Ovary (tissue), 3 donors: ENCODE measurements at regions not wholly inside any gene's neighbourhood (a gene's known extent, or its start where the extent isn't known, plus 50 kb on each side); places are given as distances from the start of the nearest gene placed in this dataset.

Experiments
- CTCF ChIP-seq, 3 donors: fragments of 450-650 bp in 2 of 3; fragments of 200-600 bp in 1 of 3; IDR thresholded peaks; one replicate each; pipeline versions ENCODE4 v1.5.1 to v1.8.0; 2016 to 2022; ENCODE audit warnings: antibody characterized with exemption in 3 of 3, mild to moderate bottlenecking in 1 of 3
- EP300 ChIP-seq: sonication (generic); formaldehyde crosslinking; IDR thresholded peaks from one replicate; pipeline ENCODE4 v1.6.1; 2017; ENCODE audit warnings: antibody characterized with exemption
- POLR2A ChIP-seq: fragments of 450-650 bp; IDR thresholded peaks from one replicate; pipeline ENCODE4 v1.6.1; 2017; ENCODE audit warnings: antibody characterized with exemption, mild to moderate bottlenecking, moderate library complexity
- donor health status: DM: no; HTN: no; CAD: no.

- TF ChIP-seq POLR2A (no peak), CTCF (IDR thresholded peaks at IDR 0.05) (no peak), EP300 (no peak)
Observed at GRCh38 chr19:41511628-41512027, 64.3 kb upstream of the CEACAM21 start.
